Thymus (tissue), 11 donors: ENCODE measurements at regions not wholly inside any gene's neighbourhood (a gene's known extent, or its start where the extent isn't known, plus 50 kb on each side); places are given as distances from the start of the nearest gene placed in this dataset.

Experiments used
- DNase-seq, 9 donors: peaks; one replicate each; pipeline ENCODE4 v3.0.0-alpha.2; 2013; ENCODE audit warnings: low spot score in 9 of 9, low read depth in 6 of 9, missing footprints in 1 of 9
- H3K27ac ChIP-seq, 2 donors: one replicate each; pipeline ENCODE4 v1.5.1; 2013; ENCODE audit warnings: control low read depth in 1 of 2, low read depth in 1 of 2, low read length in 1 of 2, mild to moderate bottlenecking in 1 of 2, moderate library complexity in 1 of 2
- H3K27me3 ChIP-seq, 2 donors: one replicate each; pipeline ENCODE4 v1.5.1; 2013; ENCODE audit warnings: low read length in 1 of 2; ENCODE audit not compliant: control insufficient read depth in 2 of 2, insufficient read depth in 1 of 2
- H3K36me3 ChIP-seq, 2 donors: one replicate each; pipeline ENCODE4 v1.5.1; 2013; ENCODE audit warnings: low read length in 1 of 2, mild to moderate bottlenecking in 1 of 2, moderate library complexity in 1 of 2; ENCODE audit not compliant: control insufficient read depth in 2 of 2, insufficient read depth in 2 of 2
- H3K4me1 ChIP-seq, 2 donors: one replicate each; pipeline ENCODE4 v1.5.1; 2013; ENCODE audit warnings: low read length in 2 of 2; ENCODE audit not compliant: control insufficient read depth in 2 of 2, insufficient read depth in 2 of 2
- H3K4me3 ChIP-seq, 2 donors: one replicate each; pipeline ENCODE4 v1.5.1; 2013; ENCODE audit warnings: low read length in 2 of 2, control low read depth in 1 of 2, mild to moderate bottlenecking in 1 of 2
- H3K9me3 ChIP-seq, 2 donors: one replicate each; pipeline ENCODE4 v1.5.1; 2013; ENCODE audit warnings: low read length in 1 of 2, mild to moderate bottlenecking in 1 of 2; ENCODE audit not compliant: control insufficient read depth in 2 of 2, insufficient read depth in 1 of 2
- WGBS: extraction: QIAGEN DNeasy Blood & Tissue Kit; methylation state at CpG from one replicate; pipeline ENCODE4 v1.1.7; 2013; 5-methylcytosine and 5-hydroxymethylcytosine counted together
- donor health status: healthy.

GRCh38 chr5:144794922-144795321 lies 624.2 kb downstream of the KCTD16 start:
- 92% methylated on average over 1 of the region's 1 CpG for WGBS
- Histone ChIP-seq H3K27me3 (no peaks in the 10 kb centered on the region), H3K27ac (no peak overlapping the region), H3K4me1 (no peaks in the 10 kb centered on the region), H3K9me3 (no peaks in the 10 kb centered on the region), H3K4me3 (no peak overlapping the region), H3K36me3 (no peaks in the 10 kb centered on the region)
- DNase-seq: no peak

- Histone ChIP-seq H3K4me1 (no peaks in the 10 kb centered on the region), H3K36me3 (no peaks in the 10 kb centered on the region), H3K9me3 (no peaks in the 10 kb centered on the region), H3K4me3 (no peak overlapping the region), H3K27ac (no peak overlapping the region), H3K27me3 (no peaks in the 10 kb centered on the region)
- no peak for DNase-seq
- 87% methylated on average over 3 of the region's 3 CpGs for WGBS
These were observed 617.9 kb downstream of the KCTD16 start for GRCh38 chr5:144788556-144788955.

GRCh38 chr5:144788046-144788445 lies 617.4 kb downstream of the KCTD16 start:
- 96% methylated on average over 1 of the region's 1 CpG for WGBS
- DNase-seq: no peak
- no peaks in the 10 kb centered on the region for H3K4me1 ChIP-seq
- H3K9me3 ChIP-seq: no peaks in the 10 kb centered on the region
- H3K27ac ChIP-seq: no peak overlapping the region
- no peaks in the 10 kb centered on the region for H3K27me3 ChIP-seq
- H3K4me3 ChIP-seq: no peak overlapping the region
- no peaks in the 10 kb centered on the region for H3K36me3 ChIP-seq

GRCh38 chr5:144779368-144779767 lies 608.7 kb downstream of the KCTD16 start:
- Histone ChIP-seq H3K27ac (no peak overlapping the region), H3K9me3 (no peaks in the 10 kb centered on the region), H3K4me1 (no peaks in the 10 kb centered on the region), H3K27me3 (no peaks in the 10 kb centered on the region), H3K36me3 (no peaks in the 10 kb centered on the region), H3K4me3 (no peak overlapping the region)
- WGBS: 97% methylated on average over 3 of the region's 3 CpGs
- DNase-seq: no peak

DNA sequence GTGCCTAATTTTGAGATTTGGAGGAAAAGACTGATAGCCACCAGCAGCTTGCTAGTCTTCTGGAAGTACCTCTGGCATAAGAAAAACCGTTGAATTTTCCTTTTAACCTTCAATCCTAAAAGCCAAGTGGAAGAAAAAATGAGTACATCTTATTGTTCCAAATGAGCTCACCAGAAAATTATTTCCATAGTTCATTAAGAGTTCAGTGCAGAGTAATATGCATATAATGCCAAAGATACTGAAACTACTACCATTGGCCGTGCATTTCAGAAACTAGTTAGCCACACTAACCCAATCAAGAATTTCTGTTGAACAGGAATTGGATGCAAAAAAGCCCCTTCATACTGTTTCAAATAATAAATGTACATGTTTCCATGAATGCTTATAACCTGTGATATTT lies 607.9 kb downstream of the KCTD16 start:
- Histone ChIP-seq H3K4me3 (no peak overlapping the region), H3K27ac (no peak overlapping the region), H3K36me3 (no peaks in the 10 kb centered on the region), H3K27me3 (no peaks in the 10 kb centered on the region), H3K9me3 (no peaks in the 10 kb centered on the region), H3K4me1 (no peaks in the 10 kb centered on the region)
- no peak for DNase-seq
- WGBS: 88% methylated on average over 2 of the region's 2 CpGs

DNA sequence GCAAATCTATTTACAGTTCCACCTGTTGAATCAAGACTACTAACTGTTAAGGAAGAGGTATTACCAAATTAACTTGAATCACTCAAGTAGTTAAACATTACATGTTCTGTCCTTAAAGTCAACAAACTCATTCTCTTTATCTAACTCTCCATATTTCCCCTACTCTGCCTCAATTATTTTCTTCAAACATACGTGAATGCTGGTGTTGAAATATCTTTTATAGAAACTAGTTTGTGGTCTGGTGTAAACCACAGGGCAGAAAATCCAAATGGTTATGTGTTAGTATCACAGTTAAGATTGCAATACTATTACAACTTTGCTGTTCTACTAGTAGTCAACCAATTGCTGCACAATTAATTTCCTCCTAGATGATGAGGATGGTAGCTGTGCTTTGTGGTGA lies 603.5 kb downstream of the KCTD16 start:
- DNase-seq: no peak
- H3K27ac ChIP-seq: no peak overlapping the region

GRCh38 chr5:144773628-144774027 lies 603.0 kb downstream of the KCTD16 start:
- Histone ChIP-seq H3K27me3 (no peaks in the 10 kb centered on the region), H3K27ac (no peak overlapping the region), H3K9me3 (no peaks in the 10 kb centered on the region), H3K4me1 (no peaks in the 10 kb centered on the region), H3K36me3 (no peaks in the 10 kb centered on the region), H3K4me3 (no peak overlapping the region)
- DNase-seq: no peak
- 84% methylated on average over 4 of the region's 4 CpGs for WGBS

More for the DNA sequence above, 603.5 kb downstream of the KCTD16 start:
- WGBS: 63% methylated on average over 1 of the region's 1 CpG
- no peak overlapping the region for H3K4me3 ChIP-seq
- no peaks in the 10 kb centered on the region for H3K9me3 ChIP-seq
- no peaks in the 10 kb centered on the region for H3K4me1 ChIP-seq
- H3K27me3 ChIP-seq: no peaks in the 10 kb centered on the region
- no peaks in the 10 kb centered on the region for H3K36me3 ChIP-seq

DNA sequence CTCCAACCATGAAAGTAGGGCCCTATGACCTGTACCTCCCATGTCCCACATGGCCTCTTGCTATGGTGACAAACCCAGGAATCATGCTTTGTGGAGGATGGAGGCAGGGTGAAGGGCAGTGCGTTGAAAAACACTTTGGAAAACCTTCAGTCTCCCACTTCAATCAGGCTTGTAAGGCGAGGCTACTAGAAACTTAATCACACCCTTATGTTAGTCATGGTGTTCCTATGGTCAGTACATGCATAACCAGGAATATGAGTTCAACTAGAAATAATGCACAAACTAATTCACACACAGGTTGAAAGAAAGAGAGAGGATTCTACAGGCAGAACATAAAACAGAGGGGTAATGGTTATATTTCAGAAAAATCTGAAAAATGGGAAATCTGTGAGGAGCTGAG lies 601.1 kb downstream of the KCTD16 start:
- WGBS: 93% methylated on average over 2 of the region's 2 CpGs

DNA sequence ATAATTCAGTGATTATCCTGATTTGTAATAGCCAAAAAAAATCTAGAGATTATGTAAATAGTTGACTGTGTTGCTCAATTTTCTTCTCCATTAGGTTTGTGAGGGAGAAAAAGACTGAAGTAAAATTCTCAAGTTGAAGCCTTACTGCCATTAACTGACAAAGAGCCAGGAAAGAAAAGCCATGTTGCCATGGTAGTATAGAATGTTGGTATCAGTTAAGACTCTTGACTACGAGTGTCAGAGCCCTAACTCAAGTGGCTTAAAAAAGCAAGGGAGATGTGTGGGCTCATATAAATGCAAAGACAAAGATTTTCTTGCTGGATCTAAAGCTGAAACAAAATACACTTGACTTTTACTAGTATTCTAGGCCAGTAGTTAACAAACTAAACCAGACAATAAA lies 571.7 kb downstream of the KCTD16 start:
- DNase-seq: no peak
- Histone ChIP-seq H3K4me1 (no peaks in the 10 kb centered on the region), H3K4me3 (no peak overlapping the region), H3K27me3 (no peaks in the 10 kb centered on the region), H3K9me3 (peaks cover 0 to 8% of the 10 kb centered on the region in 2 donors), H3K27ac (no peak overlapping the region), H3K36me3 (no peaks in the 10 kb centered on the region)
- 79% methylated on average over 1 of the region's 1 CpG for WGBS

More for the DNA sequence above, 601.1 kb downstream of the KCTD16 start:
- no peaks in the 10 kb centered on the region for H3K9me3 ChIP-seq
- DNase-seq: no peak
- no peaks in the 10 kb centered on the region for H3K4me1 ChIP-seq
- no peaks in the 10 kb centered on the region for H3K36me3 ChIP-seq
- no peaks in the 10 kb centered on the region for H3K27me3 ChIP-seq
- no peak overlapping the region for H3K27ac ChIP-seq
- H3K4me3 ChIP-seq: no peak overlapping the region

- H3K4me1 ChIP-seq: no peaks in the 10 kb centered on the region
- H3K9me3 ChIP-seq: no peaks in the 10 kb centered on the region
- no peak for DNase-seq
- H3K27ac ChIP-seq: no peak overlapping the region
- H3K4me3 ChIP-seq: no peak overlapping the region
- H3K27me3 ChIP-seq: no peaks in the 10 kb centered on the region
- H3K36me3 ChIP-seq: no peaks in the 10 kb centered on the region
- 85% methylated on average over 1 of the region's 1 CpG for WGBS
These were observed 561.1 kb downstream of the KCTD16 start for GRCh38 chr5:144731786-144732185.
